GM12872 (cell line): ENCODE measurements at regions not wholly inside any gene's neighbourhood (a gene's known extent, or its start where the extent isn't known, plus 50 kb on each side); places are given as distances from the start of the nearest gene placed in this dataset.

Source experiments
- TF ChIP-seq, protein P1 (sequence below): IDR thresholded peaks from 3 replicates; pipeline ENCODE4 v1.5.1; 2011; ENCODE audit warnings: low read depth, mild to moderate bottlenecking, low read length, moderate library complexity; ENCODE audit not compliant: insufficient read depth

DNA sequence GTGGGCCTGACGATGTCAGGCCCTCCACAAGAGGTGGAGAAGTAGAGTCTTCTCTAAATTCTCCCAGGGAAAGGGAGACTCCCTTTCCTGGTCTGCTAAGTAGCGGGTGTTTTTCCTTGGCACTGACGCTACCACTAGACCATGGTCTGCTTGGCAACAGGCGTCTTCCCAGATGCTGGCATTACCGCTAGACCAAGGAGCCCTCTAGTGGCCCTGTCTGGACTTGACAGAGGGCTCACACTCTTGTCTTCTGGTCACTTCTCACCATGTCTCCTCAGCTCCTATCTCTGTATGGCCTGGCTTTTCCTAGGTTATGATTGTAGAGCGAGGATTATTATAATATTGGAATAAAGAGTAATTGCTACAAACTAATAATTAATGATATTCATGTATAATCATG, 51.1 kb upstream of the RASSF6 start:
- TF ChIP-seq, protein P1, sequence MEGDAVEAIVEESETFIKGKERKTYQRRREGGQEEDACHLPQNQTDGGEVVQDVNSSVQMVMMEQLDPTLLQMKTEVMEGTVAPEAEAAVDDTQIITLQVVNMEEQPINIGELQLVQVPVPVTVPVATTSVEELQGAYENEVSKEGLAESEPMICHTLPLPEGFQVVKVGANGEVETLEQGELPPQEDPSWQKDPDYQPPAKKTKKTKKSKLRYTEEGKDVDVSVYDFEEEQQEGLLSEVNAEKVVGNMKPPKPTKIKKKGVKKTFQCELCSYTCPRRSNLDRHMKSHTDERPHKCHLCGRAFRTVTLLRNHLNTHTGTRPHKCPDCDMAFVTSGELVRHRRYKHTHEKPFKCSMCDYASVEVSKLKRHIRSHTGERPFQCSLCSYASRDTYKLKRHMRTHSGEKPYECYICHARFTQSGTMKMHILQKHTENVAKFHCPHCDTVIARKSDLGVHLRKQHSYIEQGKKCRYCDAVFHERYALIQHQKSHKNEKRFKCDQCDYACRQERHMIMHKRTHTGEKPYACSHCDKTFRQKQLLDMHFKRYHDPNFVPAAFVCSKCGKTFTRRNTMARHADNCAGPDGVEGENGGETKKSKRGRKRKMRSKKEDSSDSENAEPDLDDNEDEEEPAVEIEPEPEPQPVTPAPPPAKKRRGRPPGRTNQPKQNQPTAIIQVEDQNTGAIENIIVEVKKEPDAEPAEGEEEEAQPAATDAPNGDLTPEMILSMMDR: peak; percentile 35; the same call in 2 of the 3 replicates

GRCh38 chr4:73673286-73673685, 53.0 kb upstream of the RASSF6 start:
- TF ChIP-seq, protein P1: no peak

- TF ChIP-seq, protein P1: no peak
Measured at GRCh38 chr4:73674451-73674919, 54.2 kb upstream of the RASSF6 start.

GRCh38 chr4:73675623-73676022, 55.4 kb upstream of the RASSF6 start:
- TF ChIP-seq, protein P1: no peak

- TF ChIP-seq, protein P1: no peak
Measured at GRCh38 chr4:73676136-73676535, 55.9 kb upstream of the RASSF6 start.

DNA sequence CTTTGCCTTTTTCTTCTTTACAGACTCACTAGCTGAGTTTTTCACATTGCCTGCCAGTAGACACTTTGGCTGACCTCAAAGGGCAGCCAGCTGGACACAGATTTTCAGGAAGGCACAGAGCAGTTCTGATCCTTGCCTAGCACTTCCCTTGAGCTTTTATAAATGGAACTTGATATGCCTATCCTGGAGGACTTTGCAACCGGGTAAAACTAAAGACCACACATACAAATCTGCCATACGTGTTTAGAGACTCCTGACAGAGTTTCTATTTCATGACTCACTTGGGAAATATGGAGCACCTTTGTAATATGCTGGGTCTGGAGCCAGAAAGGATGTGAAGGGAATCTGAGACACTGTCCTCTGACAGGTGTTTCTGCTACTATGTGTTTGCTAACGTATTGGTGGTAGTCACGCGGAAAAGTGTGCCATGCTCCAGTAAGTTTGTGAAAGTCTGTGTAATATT, 56.7 kb upstream of the RASSF6 start:
- TF ChIP-seq, protein P1: no peak

GRCh38 chr4:73679836-73680235, 59.6 kb upstream of the RASSF6 start:
- TF ChIP-seq, protein P1: no peak
